ENCODE measurements at regions not wholly inside any gene's neighbourhood (a gene's known extent, or its start where the extent isn't known, plus 50 kb on each side); places are given as distances from the start of the nearest gene placed in this dataset.

- TF ChIP-seq EZH2 (IDR thresholded peaks at IDR 0.05; ENCODE audit: insufficient read depth, low read length) (no peak), CTCF (IDR thresholded peaks at IDR 0.05; ENCODE audit: insufficient read depth, low read depth, low read length) (no peak)
Observed at GRCh38 chr11:28675183-28675582, 567.0 kb downstream of the METTL15 start.
